LHCN-M2 (cell line): ENCODE measurements at regions not wholly inside any gene's neighbourhood (a gene's known extent, or its start where the extent isn't known, plus 50 kb on each side); places are given as distances from the start of the nearest gene placed in this dataset.
"Not testable (repeated sequence)": the region's sequence is repeated elsewhere in the genome, so short reads cannot be mapped to it uniquely, and the experiment has no call there.

Experiments
- DNase-seq: peaks from one replicate; pipeline ENCODE4 v3.0.0-alpha.2; 2012; ENCODE audit warnings: low read depth

- DNase-seq = no peak
These were observed 98.6 kb downstream of the NAV1 start for GRCh38 chr1:201637282-201638079.

- no peak for DNase-seq
These were observed 100.5 kb downstream of the NAV1 start for GRCh38 chr1:201639391-201639790.

GRCh38 chr1:201639826-201640225 is 100.9 kb downstream of the NAV1 start:
- DNase-seq = no peak

GRCh38 chr1:201640624-201641023 is 101.7 kb downstream of the NAV1 start:
- DNase-seq = no peak

- no peak for DNase-seq
These were observed 102.8 kb downstream of the NAV1 start for GRCh38 chr1:201641524-201642253.

GRCh38 chr1:201643835-201644104 is 104.8 kb downstream of the NAV1 start:
- DNase-seq = no peak

- DNase-seq = no peak
These were observed 105.3 kb downstream of the NAV1 start for GRCh38 chr1:201644197-201644596.

- not testable (repeated sequence) for DNase-seq
These were observed 106.1 kb downstream of the NAV1 start for GRCh38 chr1:201645000-201645399.

- no peak for DNase-seq
These were observed 107.0 kb downstream of the NAV1 start for GRCh38 chr1:201645956-201646355.

GRCh38 chr1:201646411-201647022 is 107.6 kb downstream of the NAV1 start:
- DNase-seq = no peak

GRCh38 chr1:201647094-201647493 is 108.2 kb downstream of the NAV1 start:
- no peak for DNase-seq

- no peak for DNase-seq
These were observed 108.8 kb downstream of the NAV1 start for GRCh38 chr1:201647722-201648065.

GRCh38 chr1:201648066-201648906 is 109.4 kb downstream of the NAV1 start:
- no peak for DNase-seq

- no peak for DNase-seq
These were observed 110.2 kb downstream of the NAV1 start for GRCh38 chr1:201648907-201649721.

GRCh38 chr1:201649761-201650622 is 111.1 kb downstream of the NAV1 start:
- no peak for DNase-seq

- DNase-seq = no peak
These were observed 111.7 kb downstream of the NAV1 start for GRCh38 chr1:201650623-201650933.

GRCh38 chr1:201652181-201652580 is 113.3 kb downstream of the NAV1 start:
- no peak for DNase-seq

GRCh38 chr1:201653233-201653632 is 114.3 kb downstream of the NAV1 start:
- DNase-seq = no peak

GRCh38 chr1:201653883-201654282 is 115.0 kb downstream of the NAV1 start:
- no peak for DNase-seq

- no peak for DNase-seq
These were observed 116.3 kb downstream of the NAV1 start for GRCh38 chr1:201655243-201655642.
